ENCODE measurements at regions not wholly inside any gene's neighbourhood (a gene's known extent, or its start where the extent isn't known, plus 50 kb on each side); places are given as distances from the start of the nearest gene placed in this dataset.
"Not testable (repeated sequence)": the region's sequence is repeated elsewhere in the genome, so short reads cannot be mapped to it uniquely, and the experiment has no call there.

GRCh38 chr2:89326455-89326854, 635.0 kb downstream of the RPIA start:
- DNase-seq: not testable (repeated sequence)

- not testable (repeated sequence) for DNase-seq
These were observed 637.3 kb downstream of the RPIA start for GRCh38 chr2:89328790-89329189.

Measured in activated effector memory CD4-positive, alpha-beta T cell treated with anti-CD3 and anti-CD28 coated beads, Interleukin-2, amount 50 U/mL, for 16 hours (primary cell).